Ureter (tissue), 1 donor: ENCODE measurements at regions not wholly inside any gene's neighbourhood (a gene's known extent, or its start where the extent isn't known, plus 50 kb on each side); places are given as distances from the start of the nearest gene placed in this dataset.

Experiments used
- DNase-seq: peaks from one replicate; pipeline ENCODE4 v3.0.0-alpha.2; 2020; ENCODE audit warnings: low spot score
- donor health status: DM: yes; HTN: yes; CAD: no.

DNA sequence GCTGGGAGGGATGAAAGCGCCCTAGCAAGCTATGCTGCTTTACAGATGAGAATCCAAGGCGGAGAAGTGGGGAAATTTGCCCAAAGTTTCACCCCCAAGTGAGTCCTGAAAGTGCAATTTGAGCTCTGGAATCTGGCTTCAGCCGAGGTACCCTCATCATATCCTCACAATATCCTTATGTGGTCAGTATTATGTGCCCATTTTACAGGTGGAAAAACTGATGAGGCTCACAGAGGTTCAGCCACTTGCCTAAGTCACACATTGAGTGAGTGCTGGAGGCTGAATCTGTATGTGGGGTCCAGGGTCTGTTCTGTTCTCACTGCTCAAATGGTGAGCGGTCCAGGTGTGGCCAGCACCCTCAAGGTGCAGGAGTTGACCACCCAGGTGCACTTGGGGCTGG, 85.3 kb downstream of the MATN1 start:
- no peak for DNase-seq

GRCh38 chr1:30637183-30637980, 86.0 kb downstream of the MATN1 start:
- no peak for DNase-seq

DNA sequence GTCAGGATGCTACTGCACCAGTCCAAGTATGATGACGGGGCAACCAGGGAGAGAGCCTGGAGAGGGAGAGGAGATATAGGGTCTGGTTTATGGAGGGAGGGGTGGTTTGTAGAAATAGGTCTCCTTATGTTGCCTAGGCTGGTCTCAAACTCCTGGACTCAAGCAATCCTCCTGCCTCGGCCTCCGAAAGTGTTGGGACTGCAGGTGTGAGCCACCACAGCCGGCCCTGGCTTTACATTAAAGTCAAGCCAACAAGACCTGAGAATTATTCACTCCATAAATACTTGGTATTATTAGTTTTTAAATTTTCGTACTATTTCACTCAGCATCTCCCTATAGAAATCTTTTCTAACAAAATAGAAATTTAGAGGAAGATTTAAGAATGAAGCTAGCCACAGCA, 86.8 kb downstream of the MATN1 start:
- DNase-seq, result no peak

GRCh38 chr1:30635391-30635975, 87.9 kb downstream of the MATN1 start:
- DNase-seq, result no peak

- no peak for DNase-seq
Observed at GRCh38 chr1:30634507-30634906, 88.9 kb downstream of the MATN1 start.

DNA sequence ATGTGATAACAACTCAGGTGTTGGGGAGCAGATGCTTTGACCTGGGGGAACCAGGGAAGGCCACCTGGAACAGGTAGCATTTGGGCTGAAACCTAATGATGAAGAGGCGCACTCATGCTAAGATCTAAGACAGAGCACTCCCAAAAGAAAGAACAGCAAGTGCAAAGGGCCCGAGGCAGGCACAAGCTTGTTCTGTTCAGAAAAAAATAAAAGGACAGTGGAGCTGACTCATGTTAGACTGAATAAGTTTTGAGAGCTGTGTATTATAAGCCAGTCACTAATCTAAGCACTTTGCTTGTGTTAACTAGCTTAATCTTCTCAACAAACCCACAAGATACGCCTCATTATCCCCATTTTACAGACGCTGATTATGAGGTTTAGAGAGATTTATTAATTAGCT, 90.1 kb downstream of the MATN1 start:
- no peak for DNase-seq

GRCh38 chr1:30632481-30632880, 90.9 kb downstream of the MATN1 start:
- no peak for DNase-seq

GRCh38 chr1:30631700-30632099, 91.7 kb downstream of the MATN1 start:
- no peak for DNase-seq

- no peak for DNase-seq
Observed at GRCh38 chr1:30629501-30629900, 93.9 kb downstream of the MATN1 start.

- DNase-seq, result no peak
Observed at GRCh38 chr1:30627994-30628393, 95.4 kb downstream of the MATN1 start.

DNA sequence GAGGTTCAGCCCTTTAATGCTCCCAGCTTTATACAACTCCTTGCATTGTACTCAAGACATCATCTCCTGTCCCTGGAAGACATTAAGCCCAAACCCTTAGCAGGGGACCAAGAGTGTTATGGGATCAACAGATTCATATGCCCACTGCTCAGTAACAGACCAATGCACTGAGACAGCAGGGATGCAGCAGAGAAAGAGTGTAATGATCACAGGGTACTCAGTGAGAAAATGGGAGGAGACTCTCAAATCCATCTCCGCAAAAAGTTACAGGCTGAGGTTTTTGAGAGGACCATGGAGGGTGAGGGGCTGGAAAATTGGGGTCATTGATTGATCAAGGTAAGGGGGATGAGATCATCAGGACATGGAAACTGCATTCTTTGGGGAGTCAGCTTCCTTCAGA, 96.2 kb downstream of the MATN1 start:
- no peak for DNase-seq

- no peak for DNase-seq
Observed at GRCh38 chr1:30623431-30623830, 100.0 kb downstream of the MATN1 start.

GRCh38 chr1:30619619-30620018, 103.8 kb downstream of the MATN1 start:
- no peak for DNase-seq

DNA sequence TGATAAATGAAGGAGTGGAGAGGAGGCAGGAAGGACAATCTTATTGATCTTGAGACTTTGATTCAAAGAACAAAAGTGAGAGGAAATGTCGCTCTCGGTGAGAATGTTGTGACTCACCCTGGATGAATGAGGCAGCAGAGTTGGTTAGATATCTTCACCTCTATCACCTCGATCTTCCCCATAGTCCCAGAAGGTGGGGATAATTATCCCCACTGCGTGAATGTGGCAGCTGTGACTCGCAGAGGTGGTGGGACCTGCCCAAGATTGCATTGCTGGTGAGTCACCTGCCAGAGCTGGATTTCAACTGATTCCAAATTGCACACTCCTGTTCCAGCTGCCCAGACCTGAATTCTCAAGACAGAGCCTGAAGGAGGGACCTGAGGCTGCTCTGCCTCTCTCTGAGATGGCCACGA, 105.0 kb downstream of the MATN1 start:
- no peak for DNase-seq

DNA sequence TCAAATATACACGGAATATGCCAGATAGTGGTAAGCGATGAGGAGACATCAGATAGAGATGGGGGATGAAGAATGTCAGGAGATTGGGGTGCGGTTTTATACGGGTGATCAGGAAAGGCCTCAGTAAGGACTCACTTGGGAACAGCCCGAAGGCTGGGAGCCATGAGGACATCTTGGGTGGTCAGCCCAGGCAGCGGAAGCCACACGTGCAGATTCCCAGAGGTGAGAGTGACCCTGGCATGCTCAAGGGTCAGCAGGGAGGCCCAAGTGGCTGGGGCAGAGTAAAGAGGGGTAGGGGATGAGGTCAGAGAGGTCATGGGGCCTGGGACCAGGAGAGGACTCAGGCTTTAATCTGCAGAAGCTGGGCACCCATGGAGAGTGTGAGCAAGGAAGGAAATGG, 106.6 kb downstream of the MATN1 start:
- DNase-seq, result peak; percentile 14

DNA sequence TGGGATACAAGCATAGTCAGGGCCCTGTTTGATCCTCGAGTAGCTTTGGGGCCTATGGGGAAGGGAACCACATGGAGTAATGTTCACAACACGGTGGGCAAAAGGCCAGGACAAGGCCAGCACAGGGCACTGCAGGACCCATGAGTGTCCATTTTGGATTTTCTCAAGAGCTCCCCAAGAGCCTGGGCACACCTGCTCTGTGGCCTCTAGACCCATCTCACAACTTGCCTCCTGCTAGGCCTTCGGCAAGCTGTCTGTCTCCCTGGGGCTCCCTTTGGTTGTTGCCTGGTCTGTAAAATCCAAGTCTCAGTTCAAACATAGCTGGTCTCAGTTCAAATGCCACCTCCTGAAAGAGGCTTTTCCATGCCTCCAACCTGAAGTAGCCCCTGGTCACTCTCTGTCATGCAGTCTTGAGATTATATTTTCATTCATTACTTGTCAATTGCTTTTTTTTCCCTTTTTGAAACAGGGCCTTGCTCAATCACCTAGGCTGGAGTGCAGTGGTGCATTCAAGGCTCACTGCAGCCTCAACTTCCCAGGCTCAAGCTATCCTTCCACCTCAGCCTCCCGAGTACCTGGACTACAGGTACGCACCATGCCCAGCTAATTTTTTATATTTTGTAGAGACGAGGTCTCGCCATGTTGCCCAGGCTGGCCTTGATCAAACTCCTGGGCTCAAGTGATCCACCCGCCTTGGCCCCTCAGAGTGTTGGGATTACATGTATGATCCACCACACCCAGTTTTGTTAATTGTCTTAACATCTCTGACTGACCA, 107.4 kb downstream of the MATN1 start:
- DNase-seq, result peak; percentile 26

DNA sequence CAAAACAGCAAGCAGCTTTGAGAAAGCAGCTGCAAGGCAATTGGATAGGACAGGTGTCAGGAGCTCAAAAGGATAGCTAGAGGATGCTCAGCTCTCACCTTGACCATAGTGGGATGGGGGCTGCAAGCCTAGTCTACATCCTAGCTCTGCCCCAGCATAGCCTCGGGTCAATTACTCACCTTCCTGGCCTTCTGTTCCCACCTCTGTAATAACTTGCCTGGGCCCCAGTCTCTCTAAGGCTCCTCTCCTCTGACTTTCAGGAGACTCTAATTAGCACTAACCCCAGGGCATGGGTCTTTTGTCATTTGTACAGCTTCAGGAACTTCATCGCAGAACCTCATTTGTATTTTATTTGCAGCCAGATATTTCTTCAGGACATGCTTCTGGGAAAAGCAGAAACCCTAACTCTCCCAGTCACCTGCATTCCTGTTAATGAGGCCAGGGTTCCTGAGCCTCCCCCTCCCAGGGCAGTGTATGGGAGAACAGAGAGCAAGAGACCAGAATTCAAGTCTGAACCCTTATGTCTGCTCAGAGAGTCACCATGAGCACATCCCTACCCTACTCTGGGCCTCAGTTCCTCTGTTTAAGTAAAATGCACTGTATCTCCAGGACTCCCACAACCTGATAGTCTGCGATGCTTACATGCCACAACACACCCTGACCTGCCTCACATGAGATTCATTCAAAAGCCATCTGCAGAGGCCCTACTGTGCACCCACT, 108.1 kb downstream of the MATN1 start:
- DNase-seq, result peak; percentile 19

DNA sequence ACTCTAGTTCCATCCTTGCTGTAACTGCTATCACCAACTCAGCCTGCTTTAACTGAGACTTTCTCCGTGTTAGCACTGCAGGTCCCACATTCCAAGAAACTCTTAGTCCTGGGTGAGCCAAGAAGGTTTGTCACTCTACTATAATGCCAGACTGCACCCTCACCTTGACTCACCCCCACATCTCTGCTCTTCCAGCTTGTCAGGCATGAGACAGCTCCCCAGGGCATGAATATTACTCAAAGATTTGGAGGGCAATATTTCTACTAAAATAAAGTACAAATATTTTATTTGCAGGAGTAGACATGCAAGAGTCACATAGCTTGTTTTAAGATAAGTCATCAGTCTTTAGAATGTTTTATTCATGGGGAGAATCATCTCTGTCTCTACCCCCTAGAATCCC, 110.2 kb downstream of the MATN1 start:
- DNase-seq, result peak; percentile 13

DNA sequence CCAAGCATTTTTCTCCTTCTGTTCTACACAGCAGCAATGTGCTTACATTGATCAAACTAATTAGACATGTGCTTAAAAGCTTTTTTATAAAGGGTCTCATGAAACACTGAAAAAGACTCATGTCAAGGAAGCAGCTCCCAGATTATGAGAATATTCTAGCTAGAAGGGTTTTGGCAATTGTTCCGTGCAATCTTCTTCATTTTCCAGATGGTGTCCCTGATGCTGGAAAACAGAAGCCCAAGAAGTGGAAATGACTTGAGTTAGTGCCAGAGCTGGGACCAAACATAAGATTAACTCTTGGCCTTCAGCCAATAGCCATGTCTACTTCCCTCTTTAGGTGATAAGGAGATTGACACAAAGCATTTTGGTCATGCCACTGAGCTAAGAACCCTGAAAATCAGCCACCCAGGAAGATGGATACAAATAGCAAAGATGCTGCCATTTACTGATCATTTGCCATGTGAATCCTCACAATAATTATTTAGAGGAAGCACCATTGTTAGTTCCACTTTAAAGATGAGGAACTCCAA, 110.8 kb downstream of the MATN1 start:
- peak; percentile 19 for DNase-seq

- no peak for DNase-seq
Observed at GRCh38 chr1:30611741-30612309, 111.6 kb downstream of the MATN1 start.

- peak; percentile 25 for DNase-seq
Observed at GRCh38 chr1:30610917-30611316, 112.5 kb downstream of the MATN1 start.

GRCh38 chr1:30609999-30610345, 113.4 kb downstream of the MATN1 start:
- no peak for DNase-seq
